Natural killer cell (primary cell): ENCODE measurements at regions not wholly inside any gene's neighbourhood (a gene's known extent, or its start where the extent isn't known, plus 50 kb on each side); places are given as distances from the start of the nearest gene placed in this dataset.

Experiments used
- ATAC-seq, 3 donors: fragments of 150-1000 bp in 2 of 3; fragments of 200-7000 bp in 1 of 3; cut with Tn5 transposase; 1 replicate in 1 of 3; 2 replicates in 2 of 3; pipeline ENCODE4 v1.10.0; 2021; ENCODE audit warnings: mild to moderate bottlenecking in 2 of 3, moderate library complexity in 2 of 3
- DNase-seq, 2 donors: peaks; one replicate each; pipeline versions ENCODE4 v3.0.0 to v3.0.0-alpha.2; 2013 to 2021; ENCODE audit warnings: mixed read lengths in 1 of 2
- H3K27ac ChIP-seq: one replicate; pipeline ENCODE4 v1.5.1; 2013; ENCODE audit warnings: mild to moderate bottlenecking, low read length
- H3K27me3 ChIP-seq: one replicate; pipeline ENCODE4 v1.6.1; 2013; ENCODE audit warnings: low read length; ENCODE audit not compliant: control insufficient read depth, insufficient read depth
- H3K36me3 ChIP-seq: one replicate; pipeline ENCODE4 v1.6.1; 2013; ENCODE audit warnings: low read length; ENCODE audit not compliant: control insufficient read depth, insufficient read depth
- H3K4me1 ChIP-seq: one replicate; pipeline ENCODE4 v1.6.1; 2013; ENCODE audit warnings: low read length; ENCODE audit not compliant: control insufficient read depth, insufficient read depth
- H3K4me3 ChIP-seq: one replicate; pipeline ENCODE4 v1.5.1; 2013; ENCODE audit warnings: low read length
- H3K9me3 ChIP-seq: one replicate; pipeline ENCODE4 v1.6.1; 2013; ENCODE audit warnings: low read length; ENCODE audit not compliant: control insufficient read depth, insufficient read depth
- H3K27ac Mint-ChIP-seq, 2 donors: one replicate each; pipeline ENCODE4 v1.8.0; 2022; ENCODE audit warnings: mild to moderate bottlenecking in 2 of 2, mixed read lengths in 2 of 2, moderate library complexity in 1 of 2
- H3K27me3 Mint-ChIP-seq, 2 donors: one replicate each; pipeline ENCODE4 v1.8.0; 2022; ENCODE audit warnings: low read depth in 2 of 2, mixed read lengths in 2 of 2
- H3K36me3 Mint-ChIP-seq: one replicate; pipeline ENCODE4 v1.8.0; 2022; ENCODE audit warnings: mixed read lengths
- H3K4me1 Mint-ChIP-seq, 2 donors: one replicate each; pipeline ENCODE4 v1.8.0; 2022; ENCODE audit warnings: mixed read lengths in 2 of 2
- H3K4me3 Mint-ChIP-seq: one replicate; pipeline ENCODE4 v1.8.0; 2022; ENCODE audit warnings: mild to moderate bottlenecking, moderate library complexity, mixed read lengths
- H3K9me3 Mint-ChIP-seq, 2 donors: one replicate each; pipeline ENCODE4 v1.8.0; 2022; ENCODE audit warnings: mixed read lengths in 2 of 2
- CTCF ChIP-seq: fragments of 200-600 bp; IDR thresholded peaks from one replicate; pipeline ENCODE4 v1.8.0; 2022; ENCODE audit warnings: antibody characterized with exemption
- WGBS: methylation state at CpG from one replicate; pipeline ENCODE4 v1.1.7; 2013; ENCODE audit warnings: missing lambda C conversion rate; ENCODE audit not compliant: insufficient coverage; 5-methylcytosine and 5-hydroxymethylcytosine counted together
- intact Hi-C: fragments of 100-400 bp; cut with micrococcal nuclease; formaldehyde crosslinking; loops from one replicate; pipeline ENCODE4 v1.14.2; 2022

GRCh38 chr3:67964596-67964995 is 310.2 kb upstream of the SUCLG2 start:
- ATAC-seq (no peak), DNase-seq (no peak)
- H3K27ac ChIP-seq = no peak overlapping the region
- TF ChIP-seq CTCF = no peak
- no peaks in the 10 kb centered on the region for H3K36me3 Mint-ChIP-seq
- peaks cover 0 to 4% of the 10 kb centered on the region in 2 donors for H3K27me3 Mint-ChIP-seq
- H3K9me3 ChIP-seq = peaks cover 4% of the 10 kb centered on the region
- no peak overlapping the region for H3K27ac Mint-ChIP-seq
- no peak overlapping the region for H3K4me3 ChIP-seq
- intact Hi-C loops = no loop called here
- no peak overlapping the region for H3K4me3 Mint-ChIP-seq
- no peaks in the 10 kb centered on the region for H3K4me1 Mint-ChIP-seq
- no peaks in the 10 kb centered on the region for H3K27me3 ChIP-seq
- H3K4me1 ChIP-seq = no peaks in the 10 kb centered on the region
- peaks cover 0 to 3% of the 10 kb centered on the region in 2 donors for H3K9me3 Mint-ChIP-seq
- H3K36me3 ChIP-seq = no peaks in the 10 kb centered on the region

GRCh38 chr3:67957268-67957667 is 302.9 kb upstream of the SUCLG2 start:
- DNase-seq (no peak), ATAC-seq (no peak)
- no peak overlapping the region for H3K4me3 ChIP-seq
- no peaks in the 10 kb centered on the region for H3K4me1 ChIP-seq
- Mint-ChIP-seq H3K4me3 (no peak overlapping the region), H3K27me3 (no peaks in the 10 kb centered on the region), H3K36me3 (no peaks in the 10 kb centered on the region), H3K27ac (no peak overlapping the region), H3K4me1 (no peaks in the 10 kb centered on the region), H3K9me3 (peaks cover 0 to 5% of the 10 kb centered on the region in 2 donors)
- no peaks in the 10 kb centered on the region for H3K27me3 ChIP-seq
- 65% methylated on average over 2 of the region's 2 CpGs for WGBS
- no peaks in the 10 kb centered on the region for H3K9me3 ChIP-seq
- no peaks in the 10 kb centered on the region for H3K36me3 ChIP-seq
- intact Hi-C loops = no loop called here
- H3K27ac ChIP-seq = no peak overlapping the region
- no peak for TF ChIP-seq CTCF

- no peaks in the 10 kb centered on the region for H3K27me3 ChIP-seq
- peaks cover 4% of the 10 kb centered on the region for H3K4me1 ChIP-seq
- 58% methylated on average over 13 of the region's 13 CpGs for WGBS
- H3K4me3 Mint-ChIP-seq = no peak overlapping the region
- H3K36me3 ChIP-seq = no peaks in the 10 kb centered on the region
- DNase-seq = peak in 1 of 2 donors; percentile 81
- H3K27ac ChIP-seq = no peak overlapping the region
- H3K27me3 Mint-ChIP-seq = no peaks in the 10 kb centered on the region
- no peaks in the 10 kb centered on the region for H3K9me3 ChIP-seq
- no peak overlapping the region for H3K27ac Mint-ChIP-seq
- H3K4me1 Mint-ChIP-seq = no peaks in the 10 kb centered on the region
- no peak for ATAC-seq
- H3K4me3 ChIP-seq = no peak overlapping the region
- intact Hi-C loops = no loop called here
- no peaks in the 10 kb centered on the region for H3K36me3 Mint-ChIP-seq
- no peak for TF ChIP-seq CTCF
- H3K9me3 Mint-ChIP-seq = peaks cover 3 to 8% of the 10 kb centered on the region in 2 donors
Measured at GRCh38 chr3:67947808-67948508, 293.5 kb upstream of the SUCLG2 start.

DNA sequence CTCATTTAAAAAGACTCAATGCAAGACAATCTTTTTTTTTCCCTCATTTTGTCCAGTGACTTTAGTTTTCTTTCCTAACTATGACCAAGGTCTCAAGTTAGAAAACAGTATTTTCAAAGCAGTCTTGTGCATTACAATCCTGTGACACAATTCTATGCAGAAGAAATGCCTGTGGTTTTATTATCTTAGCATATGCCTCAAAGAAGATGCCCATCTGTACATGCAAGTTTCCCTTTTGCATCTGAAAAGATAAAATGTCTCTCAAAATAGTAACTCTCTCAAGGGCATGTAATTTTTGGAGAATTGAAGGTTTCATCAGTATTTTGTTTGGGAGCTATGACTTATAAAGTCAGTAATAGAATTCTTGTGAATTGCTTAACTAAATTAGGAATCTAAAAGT is 292.0 kb upstream of the SUCLG2 start:
- Histone ChIP-seq H3K36me3 (no peaks in the 10 kb centered on the region), H3K9me3 (no peaks in the 10 kb centered on the region), H3K27me3 (no peaks in the 10 kb centered on the region), H3K4me3 (no peak overlapping the region), H3K4me1 (peaks cover 4% of the 10 kb centered on the region), H3K27ac (no peak overlapping the region)
- intact Hi-C loops = no loop called here
- ATAC-seq (no peak), DNase-seq (no peak)
- no peak for TF ChIP-seq CTCF
- Mint-ChIP-seq H3K4me3 (no peak overlapping the region), H3K4me1 (no peaks in the 10 kb centered on the region), H3K27me3 (no peaks in the 10 kb centered on the region), H3K9me3 (peaks cover 3 to 8% of the 10 kb centered on the region in 2 donors), H3K27ac (no peak overlapping the region), H3K36me3 (no peaks in the 10 kb centered on the region)
